ENCODE measurements at regions not wholly inside any gene's neighbourhood (a gene's known extent, or its start where the extent isn't known, plus 50 kb on each side); places are given as distances from the start of the nearest gene placed in this dataset.
A peak's percentile ranks its signal among the peaks of the same experiment; 100 is the strongest.

DNA sequence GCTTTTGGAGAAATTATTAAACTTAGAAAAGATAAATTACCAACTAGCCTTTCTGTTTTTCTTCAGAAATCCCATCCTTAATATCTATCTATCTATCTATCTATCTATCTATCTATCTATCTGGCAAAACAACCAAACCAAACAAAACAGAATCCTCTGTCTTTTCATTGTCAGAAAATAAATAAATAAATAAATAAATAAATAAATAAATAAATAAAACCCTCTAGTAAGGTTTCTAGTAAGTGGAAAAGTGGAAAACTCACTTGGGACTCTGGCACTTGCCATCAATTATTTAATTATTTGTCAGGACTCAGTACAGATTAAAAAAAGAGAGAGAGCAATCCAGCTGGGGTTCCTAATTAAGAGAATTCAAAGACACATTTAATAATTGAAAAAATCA, 556.2 kb upstream of the CHORDC1 start:
- no peak overlapping the region for H3K4me3 Mint-ChIP-seq
- no peak overlapping the region for H3K27ac Mint-ChIP-seq
- no peak for DNase-seq
- peaks cover 10% of the 10 kb centered on the region for H3K9me3 Mint-ChIP-seq
- H3K27me3 Mint-ChIP-seq (ENCODE audit: low read depth, poor library complexity): no peaks in the 10 kb centered on the region
- TF ChIP-seq, protein P1, sequence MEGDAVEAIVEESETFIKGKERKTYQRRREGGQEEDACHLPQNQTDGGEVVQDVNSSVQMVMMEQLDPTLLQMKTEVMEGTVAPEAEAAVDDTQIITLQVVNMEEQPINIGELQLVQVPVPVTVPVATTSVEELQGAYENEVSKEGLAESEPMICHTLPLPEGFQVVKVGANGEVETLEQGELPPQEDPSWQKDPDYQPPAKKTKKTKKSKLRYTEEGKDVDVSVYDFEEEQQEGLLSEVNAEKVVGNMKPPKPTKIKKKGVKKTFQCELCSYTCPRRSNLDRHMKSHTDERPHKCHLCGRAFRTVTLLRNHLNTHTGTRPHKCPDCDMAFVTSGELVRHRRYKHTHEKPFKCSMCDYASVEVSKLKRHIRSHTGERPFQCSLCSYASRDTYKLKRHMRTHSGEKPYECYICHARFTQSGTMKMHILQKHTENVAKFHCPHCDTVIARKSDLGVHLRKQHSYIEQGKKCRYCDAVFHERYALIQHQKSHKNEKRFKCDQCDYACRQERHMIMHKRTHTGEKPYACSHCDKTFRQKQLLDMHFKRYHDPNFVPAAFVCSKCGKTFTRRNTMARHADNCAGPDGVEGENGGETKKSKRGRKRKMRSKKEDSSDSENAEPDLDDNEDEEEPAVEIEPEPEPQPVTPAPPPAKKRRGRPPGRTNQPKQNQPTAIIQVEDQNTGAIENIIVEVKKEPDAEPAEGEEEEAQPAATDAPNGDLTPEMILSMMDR (IDR thresholded peaks at IDR 0.05): no peak
- H3K4me1 Mint-ChIP-seq: peaks cover 7% of the 10 kb centered on the region
- H3K36me3 Mint-ChIP-seq (ENCODE audit: low read depth): no peaks in the 10 kb centered on the region

DNA sequence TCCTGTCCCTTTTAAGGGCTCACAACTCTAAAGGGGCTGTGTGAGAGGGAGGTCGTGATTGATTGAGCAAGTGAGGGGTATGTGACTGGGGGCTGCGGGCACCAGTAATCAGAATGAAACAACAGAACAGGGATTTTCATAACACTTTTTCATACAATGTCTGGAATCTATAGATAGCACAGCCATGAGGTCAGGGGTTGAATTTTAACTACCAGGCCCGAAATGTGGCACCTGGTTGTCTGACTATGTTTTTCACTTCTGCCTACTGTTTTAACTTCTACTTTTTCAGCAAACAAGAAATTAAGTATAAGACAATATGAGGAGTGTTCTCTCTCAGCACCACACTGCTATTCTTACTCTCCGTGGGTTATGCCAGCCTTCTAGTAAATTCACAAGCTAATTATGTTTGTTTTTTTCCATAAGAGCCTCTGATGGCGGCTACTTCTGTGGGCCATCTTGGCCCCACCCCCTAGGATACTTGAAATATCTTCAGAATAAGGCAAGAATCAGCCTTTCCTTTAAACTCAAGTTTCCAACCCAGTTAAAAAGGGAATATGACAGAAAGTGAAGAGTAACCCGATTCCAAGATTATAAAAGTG, 552.8 kb upstream of the CHORDC1 start:
- TF ChIP-seq, protein P1 (IDR thresholded peaks at IDR 0.05): no peak
- Mint-ChIP-seq H3K36me3 (ENCODE audit: low read depth) (no peaks in the 10 kb centered on the region), H3K4me1 (peaks cover 7% of the 10 kb centered on the region), H3K9me3 (peaks cover 15% of the 10 kb centered on the region), H3K27ac (no peak overlapping the region), H3K27me3 (ENCODE audit: low read depth, poor library complexity) (no peaks in the 10 kb centered on the region), H3K4me3 (no peak overlapping the region)
- DNase-seq: no peak

DNA sequence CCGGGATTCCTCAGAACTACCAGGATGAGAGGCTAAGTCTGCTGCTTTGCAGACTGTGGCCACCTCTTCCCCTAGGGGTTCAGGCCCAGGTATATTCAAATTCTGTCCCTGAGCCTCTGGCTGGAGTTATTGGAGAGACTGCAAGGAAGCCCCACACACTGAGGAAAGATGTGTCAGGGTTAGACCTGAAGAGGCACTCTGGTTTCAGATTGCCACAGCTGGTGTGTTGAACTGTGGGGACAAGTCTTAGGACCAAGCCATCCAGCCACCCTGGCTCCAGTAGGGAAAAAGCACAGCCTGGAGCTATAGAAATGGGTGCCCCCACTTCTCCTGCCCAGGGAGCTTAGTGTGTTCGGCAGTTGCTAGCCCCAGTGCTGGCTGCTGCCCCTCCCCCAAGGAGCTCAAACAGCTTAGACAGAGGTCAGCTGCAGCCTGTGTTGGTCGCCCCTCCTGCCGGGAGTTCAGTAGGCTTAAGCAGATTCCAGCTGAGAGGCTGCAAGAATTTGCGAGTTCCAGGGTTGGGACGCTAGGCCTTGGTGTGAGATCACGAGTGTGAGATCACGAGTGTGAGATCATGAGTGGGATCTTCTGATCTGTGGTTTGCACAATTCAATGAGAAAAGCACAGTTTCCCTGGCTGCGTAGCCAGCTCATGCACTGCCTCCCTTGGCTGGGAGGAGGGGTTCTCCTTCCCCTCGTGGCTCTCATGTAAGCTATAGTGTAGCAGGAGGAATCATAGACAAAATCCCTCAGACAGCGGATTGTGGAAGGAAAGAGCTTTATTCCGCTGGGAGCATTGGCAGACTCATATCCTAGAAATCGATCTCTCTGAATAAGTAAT, 552.1 kb upstream of the CHORDC1 start:
- no peak overlapping the region for H3K27ac Mint-ChIP-seq
- H3K27me3 Mint-ChIP-seq (ENCODE audit: low read depth, poor library complexity): peaks cover 1% of the 10 kb centered on the region
- DNase-seq: peak; percentile 7
- H3K9me3 Mint-ChIP-seq: peaks cover 15% of the 10 kb centered on the region
- H3K4me3 Mint-ChIP-seq: no peak overlapping the region
- TF ChIP-seq, protein P1 (IDR thresholded peaks at IDR 0.05): no peak
- no peaks in the 10 kb centered on the region for H3K36me3 Mint-ChIP-seq (ENCODE audit: low read depth)
- H3K4me1 Mint-ChIP-seq: peaks cover 7% of the 10 kb centered on the region

DNA sequence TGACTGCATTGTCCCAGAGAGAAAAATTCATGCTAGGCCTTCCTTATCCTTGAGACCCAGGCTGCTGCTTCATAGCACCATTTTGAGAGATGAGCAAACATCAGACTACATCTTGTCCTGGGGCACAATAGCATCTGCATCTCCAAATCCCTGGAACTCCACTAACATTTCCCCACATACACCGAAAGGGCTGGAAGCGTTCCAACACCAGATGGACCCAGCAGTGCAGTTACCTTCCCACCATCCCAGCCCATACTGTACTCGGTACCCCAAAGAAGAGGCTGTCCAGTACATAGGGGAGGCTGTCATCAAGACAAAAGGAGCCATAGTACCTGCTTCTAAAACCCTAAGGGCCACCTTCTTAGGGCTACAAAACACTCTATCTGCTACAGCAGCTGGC, 547.2 kb upstream of the CHORDC1 start:
- Mint-ChIP-seq H3K36me3 (ENCODE audit: low read depth) (no peaks in the 10 kb centered on the region), H3K27ac (no peak overlapping the region), H3K4me3 (no peak overlapping the region), H3K9me3 (peaks cover 5% of the 10 kb centered on the region), H3K27me3 (ENCODE audit: low read depth, poor library complexity) (peaks cover 2% of the 10 kb centered on the region), H3K4me1 (peaks cover under 1% of the 10 kb centered on the region)
- no peak for DNase-seq
- TF ChIP-seq, protein P1 (IDR thresholded peaks at IDR 0.05): no peak

DNA sequence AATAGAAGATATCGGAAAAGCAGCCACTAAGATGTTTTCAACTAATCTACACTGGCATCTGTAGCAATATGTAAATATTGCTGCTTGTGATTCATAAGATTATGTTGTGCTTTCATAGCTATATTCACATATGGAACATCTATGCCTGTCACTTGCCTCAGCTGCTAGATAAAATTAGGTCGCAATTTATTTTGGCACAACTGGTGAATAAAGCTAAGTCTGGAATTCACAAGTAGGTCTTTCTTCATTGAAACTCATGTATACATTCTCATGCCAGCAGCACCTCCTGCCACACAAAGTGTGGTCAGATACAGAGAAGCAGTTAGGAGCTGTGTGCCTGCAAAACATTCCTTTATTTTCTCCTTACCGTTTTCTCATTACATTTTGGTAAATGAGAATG, 543.3 kb upstream of the CHORDC1 start:
- H3K9me3 Mint-ChIP-seq: no peaks in the 10 kb centered on the region
- TF ChIP-seq, protein P1 (IDR thresholded peaks at IDR 0.05): no peak
- no peak overlapping the region for H3K27ac Mint-ChIP-seq
- H3K4me3 Mint-ChIP-seq: no peak overlapping the region
- H3K36me3 Mint-ChIP-seq (ENCODE audit: low read depth): no peaks in the 10 kb centered on the region
- peaks cover 2% of the 10 kb centered on the region for H3K27me3 Mint-ChIP-seq (ENCODE audit: low read depth, poor library complexity)
- no peak for DNase-seq
- no peaks in the 10 kb centered on the region for H3K4me1 Mint-ChIP-seq

Measured in nephron progenitor cell (in vitro differentiated cells).